WI38 (cell line): ENCODE measurements at regions not wholly inside any gene's neighbourhood (a gene's known extent, or its start where the extent isn't known, plus 50 kb on each side); places are given as distances from the start of the nearest gene placed in this dataset.
"Not testable (repeated sequence)": the region's sequence is repeated elsewhere in the genome, so short reads cannot be mapped to it uniquely, and the experiment has no call there.

Experiments
- H3K4me3 ChIP-seq: 2 replicates; pipeline ENCODE4 v1.5.1; 2011; ENCODE audit warnings: low read depth, mild to moderate bottlenecking, control low read depth, low read length
- CTCF ChIP-seq: IDR thresholded peaks from 2 replicates; pipeline ENCODE4 v1.5.1; 2012; ENCODE audit warnings: low read depth, mild to moderate bottlenecking, control low read depth, low read length

DNA sequence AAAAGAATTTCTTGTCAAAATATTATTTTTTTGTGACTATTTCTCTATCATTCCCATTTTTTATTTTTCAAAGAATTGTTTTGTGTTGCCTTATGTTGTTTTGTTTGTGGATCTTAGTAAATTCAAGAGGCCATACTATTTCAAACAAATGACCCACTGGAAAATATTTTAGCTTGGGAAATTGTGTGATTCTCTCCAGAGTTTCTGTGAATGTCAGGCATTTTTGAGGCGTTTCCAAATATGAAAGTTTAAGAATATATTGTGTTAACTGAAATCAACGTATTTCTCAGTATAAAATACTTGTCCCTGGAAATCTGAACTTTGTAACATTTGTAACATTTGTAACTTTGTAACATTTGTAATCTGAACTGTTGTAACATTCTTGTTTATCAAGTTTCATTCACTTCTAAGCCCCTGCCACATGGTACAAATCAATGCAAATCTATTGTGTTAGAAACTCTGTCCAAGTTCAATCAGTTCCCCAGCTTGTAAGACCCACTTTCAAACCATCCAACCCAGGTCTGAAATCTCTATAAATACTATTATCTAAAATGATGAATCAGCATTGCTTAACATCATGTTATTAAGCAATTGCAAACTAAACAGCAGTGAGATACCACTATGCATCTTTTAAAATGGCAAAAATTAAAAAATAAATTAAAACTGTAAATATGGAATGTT, 465.4 kb upstream of the GRID2 start:
- TF ChIP-seq CTCF = no peak
- H3K4me3 ChIP-seq = no peak overlapping the region

DNA sequence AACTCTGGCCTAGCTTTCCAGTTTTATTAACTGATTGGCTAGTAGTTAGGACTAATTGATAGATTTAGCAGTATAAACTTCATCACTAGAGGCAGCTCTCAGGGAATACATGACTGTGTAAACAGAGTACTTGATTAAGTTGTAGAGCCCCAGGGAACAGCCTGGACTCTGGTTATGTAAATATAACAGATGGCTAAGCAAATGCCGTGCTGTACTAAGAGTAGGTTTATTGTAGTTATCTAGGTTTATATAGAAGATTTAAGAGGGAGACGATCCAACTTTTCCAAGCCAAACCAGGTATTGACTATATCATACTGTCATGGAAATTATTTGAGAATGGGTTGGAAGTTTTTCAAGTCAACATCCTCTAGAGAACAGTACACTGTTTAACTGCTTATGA, 463.4 kb upstream of the GRID2 start:
- H3K4me3 ChIP-seq = no peak overlapping the region
- no peak for TF ChIP-seq CTCF

- H3K4me3 ChIP-seq = no peak overlapping the region
- TF ChIP-seq CTCF = no peak
Observed at GRCh38 chr4:91846233-91846632, 457.5 kb upstream of the GRID2 start.

- no peak overlapping the region for H3K4me3 ChIP-seq
- no peak for TF ChIP-seq CTCF
Observed at GRCh38 chr4:91851456-91851855, 452.3 kb upstream of the GRID2 start.

DNA sequence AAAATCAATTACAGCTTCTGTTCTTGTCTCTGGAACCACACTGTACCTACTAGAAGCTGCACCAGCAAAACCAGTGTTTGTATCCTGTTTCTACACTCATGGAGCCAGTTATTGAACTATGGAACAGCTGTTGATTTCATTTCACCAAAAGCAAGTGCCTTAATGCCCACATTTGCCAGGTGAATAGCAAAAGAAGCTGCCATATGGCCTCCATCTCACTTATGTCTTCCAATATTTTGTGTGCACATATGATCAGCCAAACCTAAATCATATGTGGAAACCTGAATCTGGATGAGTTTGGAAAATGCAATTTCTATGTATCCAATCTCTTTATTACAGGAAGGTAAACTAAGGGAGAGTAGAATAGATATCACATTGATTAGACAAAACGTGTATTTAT, 415.8 kb upstream of the GRID2 start:
- H3K4me3 ChIP-seq = no peak overlapping the region
- TF ChIP-seq CTCF = no peak

DNA sequence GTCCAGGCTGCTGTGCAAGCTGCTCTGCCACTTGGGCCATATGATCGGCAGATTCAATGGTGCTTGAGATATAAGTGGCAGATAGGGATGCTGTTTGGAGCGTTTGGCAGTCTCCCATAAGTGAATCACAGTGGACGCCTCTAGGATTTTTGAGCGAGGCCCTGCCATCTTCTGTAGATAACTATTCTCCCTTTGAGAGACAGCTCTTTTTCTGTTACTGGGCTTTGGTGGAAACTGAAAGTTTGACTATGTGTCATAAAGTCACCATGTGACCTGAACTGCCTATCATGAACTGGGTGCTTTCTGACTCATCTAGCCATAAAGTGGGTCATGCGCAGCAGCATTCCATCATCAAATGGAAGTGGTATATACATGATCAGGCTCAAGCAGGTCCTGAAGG, 412.5 kb upstream of the GRID2 start:
- H3K4me3 ChIP-seq = not testable (repeated sequence)

DNA sequence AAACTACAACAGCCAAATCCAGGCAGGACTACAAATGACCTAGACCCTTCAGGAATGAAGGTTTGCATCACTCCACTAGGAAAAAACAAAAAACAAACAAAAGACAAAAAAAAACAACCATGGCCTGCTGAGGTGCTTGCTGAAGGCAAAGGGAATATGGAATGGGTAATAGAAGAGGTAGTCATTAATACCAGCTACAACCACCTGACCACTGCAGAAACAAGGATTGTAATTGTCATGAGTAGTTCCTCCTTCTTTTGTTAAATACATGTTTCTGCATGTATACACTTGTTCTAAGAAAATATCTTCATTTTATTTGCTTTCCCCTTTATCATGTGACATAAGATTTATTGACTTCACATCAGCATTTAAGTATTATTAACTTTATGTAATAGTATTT, 409.8 kb upstream of the GRID2 start:
- TF ChIP-seq CTCF = no peak
- H3K4me3 ChIP-seq = no peak overlapping the region

- H3K4me3 ChIP-seq = no peak overlapping the region
- no peak for TF ChIP-seq CTCF
Observed at GRCh38 chr4:91904556-91904955, 399.2 kb upstream of the GRID2 start.
